ENCODE measurements at regions not wholly inside any gene's neighbourhood (a gene's known extent, or its start where the extent isn't known, plus 50 kb on each side); places are given as distances from the start of the nearest gene placed in this dataset.

- Histone ChIP-seq H3K4me3 (no peak overlapping the region), H3K36me3 (ENCODE audit: control insufficient read depth, insufficient read depth, low read length) (no peaks in the 10 kb centered on the region), H3K27me3 (ENCODE audit: control insufficient read depth in 2 of 2, insufficient read depth in 2 of 2, low read length in 2 of 2) (peaks cover 28 to 60% of the 10 kb centered on the region in 2 experiments), H4K20me1 (replicated peaks; ENCODE audit: control insufficient read depth, insufficient read depth, low read length) (no peaks in the 10 kb centered on the region), H3K4me1 (replicated peaks in 1 of 2; ENCODE audit: control insufficient read depth in 2 of 2, insufficient read depth in 2 of 2, low read length in 2 of 2) (peaks cover 0 to 4% of the 10 kb centered on the region in 2 experiments; a peak in 1 of 5 replicates), H3K9me3 (replicated peaks; ENCODE audit: control insufficient read depth, insufficient read depth, low read depth, low read length) (no peaks in the 10 kb centered on the region), H3K9me1 (ENCODE audit: control insufficient read depth, insufficient read depth, low read length) (no peaks in the 10 kb centered on the region), H3K27ac (ENCODE audit: extremely low read depth, low read depth, low read length) (no peak overlapping the region), H3K9ac (ENCODE audit: insufficient read depth in 1 of 2, low read depth in 2 of 2, low read length in 2 of 2) (no peak overlapping the region), H3K4me2 (ENCODE audit: insufficient read depth, low read length) (no peak overlapping the region), H2AFZ (ENCODE audit: low read depth, low read length) (no peak overlapping the region), H3K79me2 (ENCODE audit: control insufficient read depth, insufficient read depth, low read length) (no peaks in the 10 kb centered on the region)
- no TSS peak for BruUV-seq (replicated peaks)
- 6% methylated on average over 16 of the region's 20 CpGs for WGBS (ENCODE audit: insufficient coverage, low coverage, missing lambda C conversion rate)
- intact Hi-C loops (cut with micrococcal nuclease) (no loop called here), in situ Hi-C loops (cut with MboI) (no loop called here)
- ChIA-PET CTCF (ENCODE audit: low intra/inter-chr PET ratio) (no interaction called here), POLR2A (interaction anchor here (0.6 to 1.6 kb wide), 2 partner anchors 9 to 10 kb away, joined by 3 read pairs; no protein-coding TSS in a partner anchor)
- no peak for DNase-seq (ENCODE audit: extremely low read depth in 1 of 4, low spot score in 3 of 4)
- FAIRE-seq = no peak
- no peak for ATAC-seq
- no peak for TF ChIP-seq XRCC4 (IDR thresholded peaks at IDR 0.05; ENCODE audit: extremely low read depth, insufficient read depth, insufficient read length)
- TF ChIP-seq MECOM (CRISPR knock-in tag; IDR thresholded peaks at IDR 0.05) = no peak
- TF ChIP-seq ZSCAN29 (IDR thresholded peaks at IDR 0.05) = no peak
- TF ChIP-seq POLR2G (IDR thresholded peaks at IDR 0.05; ENCODE audit: low read depth, low read length) = no peak
- no peak for TF ChIP-seq ZNF311 (CRISPR knock-in tag; IDR thresholded peaks at IDR 0.05)
- no peak for TF ChIP-seq NFE2 (IDR thresholded peaks at IDR 0.05; ENCODE audit: low read depth)
- no peak for TF ChIP-seq RAD21 (CRISPR knock-in tag; conservative IDR thresholded peaks at IDR 0.05 in 1 of 2, IDR thresholded peaks at IDR 0.05 in 1 of 2)
- no peak for TF ChIP-seq SIX5 (IDR thresholded peaks at IDR 0.05; ENCODE audit: borderline replicate concordance in 1 of 2, insufficient read depth in 1 of 2, low read depth in 1 of 2, low read length in 2 of 2)
- TF ChIP-seq MGA (IDR thresholded peaks at IDR 0.05) = no peak
- no peak for TF ChIP-seq MXI1 (IDR thresholded peaks at IDR 0.05; ENCODE audit: low read depth, low read length)
- TF ChIP-seq CHD2 (IDR thresholded peaks at IDR 0.05; ENCODE audit: low read depth, low read length) = no peak
These were observed 103.8 kb upstream of the ERCC6L2 start for GRCh38 chr9:95771556-95772246.

Data from K562 (cell line).